PC-3 (cell line): ENCODE measurements at regions not wholly inside any gene's neighbourhood (a gene's known extent, or its start where the extent isn't known, plus 50 kb on each side); places are given as distances from the start of the nearest gene placed in this dataset.
"Not testable (repeated sequence)": the region's sequence is repeated elsewhere in the genome, so short reads cannot be mapped to it uniquely, and the experiment has no call there.

ENCODE experiments used
- ATAC-seq: fragments of 200-7000 bp; cut with Tn5 transposase; 2 replicates; pipeline ENCODE4 v1.9.1; 2020; ENCODE audit warnings: mild to moderate bottlenecking, moderate library complexity
- BruUV-seq: library from RNA; stranded (reverse); fragments of 400-500 nt; replicated peaks from 2 replicates; lab custom pipeline; 2021; lab: Mats Ljungman, UMichigan
- CTCF ChIA-PET: fragments of 300-600 bp; sonication (Branson Sonifier 250); formaldehyde crosslinking; loops from one replicate; lab custom pipeline; 2022; ENCODE audit warnings: antibody characterized with exemption; lab: Charles Lee
- POLR2A ChIA-PET: fragments of 300-600 bp; sonication (Branson Sonifier 250); formaldehyde crosslinking; loops from one replicate; lab custom pipeline; 2022; ENCODE audit warnings: antibody characterized with exemption; ENCODE audit not compliant: unreplicated experiment; lab: Charles Lee
- DNase-seq: peaks from one replicate; pipeline ENCODE4 v3.0.0-alpha.2; 2015
- H2AFZ ChIP-seq: fragments of 300-600 bp; sonication (generic); 2 replicates; pipeline ENCODE4 v1.6.0; 2016; ENCODE audit warnings: antibody characterized with exemption, low read length
- H3F3A ChIP-seq: fragments of 300-600 bp; sonication (generic); one replicate; pipeline ENCODE4 v1.6.0; 2017; ENCODE audit warnings: antibody characterized with exemption, low read length, control low read depth, mild to moderate bottlenecking; ENCODE audit not compliant: unreplicated experiment
- H3K27ac ChIP-seq: fragments of 300-600 bp; sonication (generic); 2 replicates; pipeline ENCODE4 v1.5.1; 2016; ENCODE audit warnings: mild to moderate bottlenecking, low read length
- H3K27me3 ChIP-seq: fragments of 300-600 bp; sonication (generic); 2 replicates; pipeline ENCODE4 v1.6.1; 2016; ENCODE audit warnings: low read length, mixed read lengths
- H3K36me3 ChIP-seq: fragments of 300-600 bp; sonication (generic); 2 replicates; pipeline ENCODE4 v1.6.1; 2016; ENCODE audit warnings: low read depth, mixed run types, low read length, mixed read lengths
- H3K4me1 ChIP-seq: fragments of 300-600 bp; sonication (generic); 2 replicates; pipeline ENCODE4 v1.5.1; 2016; ENCODE audit warnings: low read length; ENCODE audit not compliant: insufficient read depth
- H3K4me2 ChIP-seq: fragments of 300-600 bp; sonication (generic); 2 replicates; pipeline ENCODE4 v1.6.0; 2016; ENCODE audit warnings: low read length
- H3K4me3 ChIP-seq: fragments of 300-600 bp; sonication (generic); 2 replicates; pipeline ENCODE4 v1.5.1; 2016; ENCODE audit warnings: mild to moderate bottlenecking, low read length, mixed read lengths
- H3K79me2 ChIP-seq: fragments of 300-600 bp; sonication (generic); 2 replicates; pipeline ENCODE4 v1.6.1; 2017; ENCODE audit warnings: low read length, mixed read lengths
- H3K9ac ChIP-seq: fragments of 300-600 bp; sonication (generic); 2 replicates; pipeline ENCODE4 v1.6.0; 2016; ENCODE audit warnings: mild to moderate bottlenecking, low read length
- H3K9me2 ChIP-seq: fragments of 300-600 bp; sonication (generic); replicated peaks from 2 replicates; pipeline ENCODE4 v1.6.1; 2016; ENCODE audit warnings: mixed run types, low read length, mixed read lengths
- H3K9me3 ChIP-seq: fragments of 300-600 bp; sonication (generic); 2 replicates; pipeline ENCODE4 v1.6.1; 2016; ENCODE audit warnings: low read length, mixed read lengths
- H4K20me1 ChIP-seq: fragments of 300-600 bp; sonication (generic); 2 replicates; pipeline ENCODE4 v1.6.1; 2016; ENCODE audit warnings: low read length, mixed read lengths
- intact Hi-C: fragments of 100-400 bp; cut with micrococcal nuclease; formaldehyde crosslinking; loops from 2 replicates; pipeline ENCODE4 v1.9.0; 2023

DNA sequence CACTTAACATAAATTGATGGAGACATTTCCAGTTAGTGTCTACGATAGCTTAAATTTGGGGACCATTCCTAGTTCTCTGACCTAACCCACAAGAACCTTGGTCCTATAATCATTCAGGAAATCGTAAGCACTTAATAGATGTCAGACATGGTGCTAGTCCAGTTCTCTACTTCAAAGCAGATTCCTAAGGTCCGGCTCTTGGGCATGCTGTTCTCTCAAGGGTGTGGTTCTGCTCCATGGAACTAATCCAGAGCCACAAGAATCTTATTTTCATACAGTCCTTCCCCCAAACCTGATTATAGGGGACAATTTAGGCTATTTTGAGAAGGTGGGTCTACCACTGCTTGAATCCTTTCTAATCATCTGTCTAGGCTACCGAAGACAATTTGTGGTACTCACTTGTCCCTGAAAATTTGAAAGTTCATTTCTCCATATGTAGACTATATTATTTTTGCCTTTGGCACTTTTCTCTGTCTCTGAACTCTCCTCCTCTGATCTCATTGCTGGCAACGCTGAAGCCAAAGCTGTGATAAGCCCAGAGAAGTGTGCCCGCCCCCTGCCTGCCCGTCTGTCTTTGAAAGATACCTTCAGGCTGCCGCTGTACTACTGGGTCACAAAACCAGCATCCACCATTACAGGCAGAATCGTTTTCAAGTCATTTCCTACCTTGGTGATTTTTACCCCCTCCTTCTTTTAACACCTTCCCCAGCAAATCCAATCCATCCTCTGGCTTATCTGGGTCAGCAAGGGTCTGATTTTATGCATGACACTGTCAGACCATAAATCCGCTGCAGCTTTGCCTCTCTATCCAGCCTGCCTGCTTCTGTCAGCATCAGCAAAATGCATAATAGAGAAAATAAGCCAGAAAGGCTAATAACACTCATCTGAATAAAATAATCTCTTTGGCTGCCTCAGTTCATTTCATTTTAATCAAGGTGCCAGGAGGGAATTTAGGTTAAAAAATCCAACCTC is 132.8 kb downstream of the SRGAP2 start:
- intact Hi-C loops, H3K27me3 ChIP-seq, H3K79me2 ChIP-seq, H3K9ac ChIP-seq, H3K9me3 ChIP-seq, ATAC-seq, H3K4me2 ChIP-seq, BruUV-seq, H3K4me3 ChIP-seq, H3K27ac ChIP-seq, POLR2A ChIA-PET, H3F3A ChIP-seq, H4K20me1 ChIP-seq, H3K36me3 ChIP-seq, H2AFZ ChIP-seq, H3K9me2 ChIP-seq, H3K4me1 ChIP-seq, DNase-seq, CTCF ChIA-PET: not testable (repeated sequence)

DNA sequence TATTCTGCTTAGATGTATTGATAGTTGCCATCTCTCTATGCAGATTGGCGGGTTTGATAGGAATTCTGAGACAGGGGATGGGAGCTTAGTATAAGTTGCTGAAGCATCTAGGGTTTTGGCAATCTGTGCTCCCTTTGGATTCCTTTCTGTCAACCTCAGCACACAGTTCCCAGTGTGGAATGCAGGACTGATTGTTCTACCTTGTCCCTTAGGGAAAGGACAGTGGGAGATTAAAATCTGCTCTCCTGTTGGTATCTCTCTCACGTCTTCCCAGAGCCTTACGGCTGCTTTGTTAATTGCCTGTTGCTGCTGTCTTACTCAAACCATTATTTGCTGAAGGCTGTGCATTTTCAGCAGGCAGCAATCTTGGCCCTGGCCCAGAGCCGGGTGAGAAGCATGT is 133.3 kb upstream of the IKBKE start:
- H3K9me3 ChIP-seq, H3K9ac ChIP-seq, H3K27me3 ChIP-seq, H3K4me3 ChIP-seq, H3K4me1 ChIP-seq, ATAC-seq, POLR2A ChIA-PET, H3K4me2 ChIP-seq, H3K36me3 ChIP-seq, intact Hi-C loops, H2AFZ ChIP-seq, CTCF ChIA-PET, BruUV-seq, H3K9me2 ChIP-seq, H4K20me1 ChIP-seq, DNase-seq, H3K27ac ChIP-seq, H3K79me2 ChIP-seq, H3F3A ChIP-seq: not testable (repeated sequence)

DNA sequence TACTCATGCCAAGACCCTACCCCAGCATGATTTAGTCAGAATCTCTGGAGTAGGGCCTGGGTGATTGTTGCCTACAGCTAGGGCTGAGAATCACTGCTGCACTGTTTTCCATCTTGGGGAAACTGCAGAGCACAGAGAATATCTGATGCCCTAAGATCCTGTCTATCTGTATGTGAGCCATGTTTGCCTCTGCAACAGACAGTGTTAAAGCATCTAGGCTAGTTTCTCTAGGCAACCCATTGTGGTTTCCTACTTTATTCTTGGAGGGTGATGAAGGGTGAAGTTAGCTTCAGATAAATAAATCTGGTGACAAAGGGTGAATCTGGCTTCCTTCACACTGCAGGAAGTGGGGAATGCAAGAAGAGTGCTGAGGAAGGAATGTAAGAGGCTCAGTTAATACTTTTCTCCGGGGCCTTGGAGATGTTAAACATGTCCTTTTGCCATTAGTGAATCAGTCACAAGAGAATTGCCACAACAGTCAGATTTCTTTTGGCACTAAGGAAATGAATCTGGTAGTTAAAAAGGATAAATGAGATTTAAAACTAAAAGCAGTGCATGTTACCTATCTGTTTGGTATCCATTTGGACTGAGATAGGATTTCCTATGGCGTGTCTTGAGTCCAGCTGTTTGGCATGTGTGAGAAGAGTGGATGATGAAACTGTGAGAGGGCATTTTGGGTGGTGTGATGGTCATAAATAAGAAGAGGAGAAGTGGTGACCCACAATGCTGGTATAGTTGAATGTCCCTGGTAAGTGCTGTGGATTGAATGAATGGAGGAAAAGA is 119.6 kb upstream of the IKBKE start:
- H3K9me2 ChIP-seq, H3K79me2 ChIP-seq, H3F3A ChIP-seq, BruUV-seq, H3K9ac ChIP-seq, H3K36me3 ChIP-seq, H3K4me3 ChIP-seq, H3K4me1 ChIP-seq, H3K9me3 ChIP-seq, H3K27me3 ChIP-seq, H4K20me1 ChIP-seq, CTCF ChIA-PET, intact Hi-C loops, H3K4me2 ChIP-seq, H3K27ac ChIP-seq, POLR2A ChIA-PET, DNase-seq, H2AFZ ChIP-seq, ATAC-seq: not testable (repeated sequence)

DNA sequence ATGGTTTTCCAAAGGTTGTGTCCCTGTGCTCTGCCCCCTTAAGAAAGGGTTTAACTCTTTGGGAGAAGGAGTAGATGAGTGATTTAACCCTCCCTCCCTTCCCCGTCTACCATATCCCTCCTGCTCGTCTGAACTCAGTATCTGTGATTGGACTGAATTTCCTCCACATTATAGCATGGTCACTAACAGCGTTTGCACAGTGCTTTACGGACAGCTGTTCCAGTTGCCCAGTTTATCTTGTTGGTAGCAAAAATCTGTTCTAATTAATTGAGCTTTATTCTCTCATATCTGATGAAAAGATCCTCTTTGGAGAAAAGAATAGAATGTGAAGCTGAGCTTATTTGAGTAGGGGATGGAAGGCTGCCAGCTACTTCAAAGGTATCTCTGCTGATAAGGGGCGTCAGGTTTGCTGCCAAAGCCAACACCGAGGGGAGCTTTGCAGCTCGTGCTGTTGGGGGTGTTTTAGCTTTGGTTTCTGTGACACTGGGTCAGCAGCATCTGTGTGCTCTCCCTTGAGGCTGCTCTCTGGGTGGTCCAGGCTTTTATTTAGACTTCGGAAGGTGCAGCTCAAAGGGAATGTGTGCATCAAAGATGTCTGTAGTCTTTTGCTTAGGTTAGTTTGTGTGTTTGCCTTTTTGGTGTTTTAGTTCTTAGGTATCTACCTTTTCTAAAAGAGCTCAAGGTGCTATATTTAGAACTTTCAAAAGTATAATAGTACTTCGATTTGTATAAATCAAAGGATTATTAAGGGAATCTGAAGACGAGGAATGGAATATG is 118.8 kb upstream of the IKBKE start:
- H3K4me1 ChIP-seq, CTCF ChIA-PET, H3K9me2 ChIP-seq, H3K4me2 ChIP-seq, H3K9ac ChIP-seq, H4K20me1 ChIP-seq, H3K4me3 ChIP-seq, H3K36me3 ChIP-seq, H2AFZ ChIP-seq, H3K9me3 ChIP-seq, H3K27me3 ChIP-seq, POLR2A ChIA-PET, H3K27ac ChIP-seq, intact Hi-C loops, H3K79me2 ChIP-seq, DNase-seq, ATAC-seq, H3F3A ChIP-seq, BruUV-seq: not testable (repeated sequence)

DNA sequence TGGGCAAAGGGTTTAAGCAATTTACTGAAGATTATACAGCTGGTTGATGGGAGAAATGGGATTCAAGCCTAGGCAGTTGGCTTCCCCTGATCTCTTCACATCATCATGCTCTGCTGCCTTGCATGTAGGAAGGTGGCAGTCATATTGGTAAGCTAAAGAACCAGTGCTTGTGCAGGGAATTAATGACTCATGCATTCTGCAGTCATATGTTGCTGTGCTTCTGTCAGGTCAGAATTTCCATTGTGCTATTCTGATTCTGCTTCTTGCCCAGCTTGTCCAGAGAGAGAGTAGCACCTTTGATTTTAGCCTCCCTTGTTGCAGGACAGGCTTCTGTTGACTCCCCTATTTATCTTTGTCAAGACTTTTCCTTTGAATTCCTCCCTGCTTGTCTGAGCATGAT is 114.0 kb upstream of the IKBKE start:
- H3K4me2 ChIP-seq, H3K4me1 ChIP-seq, H3K9me2 ChIP-seq, H3K79me2 ChIP-seq, POLR2A ChIA-PET, H3K27ac ChIP-seq, H3K36me3 ChIP-seq, H3K4me3 ChIP-seq, H3K9me3 ChIP-seq, H2AFZ ChIP-seq, H3F3A ChIP-seq, intact Hi-C loops, H3K27me3 ChIP-seq, H4K20me1 ChIP-seq, H3K9ac ChIP-seq, BruUV-seq, CTCF ChIA-PET: not testable (repeated sequence)
- peak; percentile 79 for ATAC-seq
- peak; percentile 62 for DNase-seq

DNA sequence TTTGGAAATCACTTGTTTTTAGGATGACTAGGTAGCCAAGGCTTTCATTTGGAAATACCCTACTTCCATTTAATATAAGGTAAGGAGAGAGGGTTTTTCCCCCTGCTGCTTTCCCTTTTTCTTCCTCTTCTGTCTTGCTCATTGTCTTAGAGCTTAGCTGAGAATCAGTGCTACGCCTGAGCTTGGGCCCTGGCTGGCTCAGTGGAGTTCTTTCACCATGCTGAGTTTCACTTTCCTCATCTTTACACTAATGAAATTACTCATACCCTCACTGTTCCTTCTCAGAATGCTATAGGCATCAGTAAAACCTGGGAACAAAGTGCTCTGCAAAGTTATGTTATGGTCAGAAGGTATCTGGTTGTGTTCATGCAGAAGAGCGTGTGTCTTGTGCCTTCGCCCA is 112.3 kb upstream of the IKBKE start:
- H3K4me2 ChIP-seq, H4K20me1 ChIP-seq, H3K79me2 ChIP-seq, H3K9ac ChIP-seq, H3K4me1 ChIP-seq, H3F3A ChIP-seq, H3K4me3 ChIP-seq, H3K9me2 ChIP-seq, CTCF ChIA-PET, H3K27me3 ChIP-seq, intact Hi-C loops, ATAC-seq, DNase-seq, H2AFZ ChIP-seq, BruUV-seq, H3K9me3 ChIP-seq, H3K27ac ChIP-seq, H3K36me3 ChIP-seq, POLR2A ChIA-PET: not testable (repeated sequence)
